ENCODE measurements at regions not wholly inside any gene's neighbourhood (a gene's known extent, or its start where the extent isn't known, plus 50 kb on each side); places are given as distances from the start of the nearest gene placed in this dataset.

DNA sequence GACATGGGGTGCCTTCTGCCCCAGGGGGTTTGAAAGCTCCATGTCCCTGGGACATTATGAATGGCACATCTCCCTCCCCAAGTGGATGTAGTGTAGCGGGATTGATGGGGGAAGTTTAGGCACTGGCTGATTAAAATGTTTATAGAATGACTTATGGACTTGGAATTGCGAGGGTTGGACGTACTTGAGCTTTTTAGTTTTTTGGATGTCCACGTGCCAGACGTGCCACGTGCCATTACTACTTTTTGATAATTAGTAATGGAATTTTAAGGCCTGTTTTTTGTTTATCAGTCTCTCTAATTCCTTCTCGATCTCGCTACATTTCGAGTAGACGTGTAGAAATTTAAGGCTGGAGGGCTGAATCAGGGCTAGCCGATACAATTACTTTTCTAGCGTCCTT, 162.8 kb downstream of the TBXT start:
- Histone ChIP-seq H3K4me3 (no peak overlapping the region), H3K36me3 (no peaks in the 10 kb centered on the region), H3K27me3 (peaks cover 36% of the 10 kb centered on the region), H3K9ac (ENCODE audit: low read depth in 2 of 2, low read length in 2 of 2) (no peak overlapping the region), H3K27ac (no peak overlapping the region), H3K9me3 (no peaks in the 10 kb centered on the region), H3K4me1 (no peaks in the 10 kb centered on the region)
- DNase-seq, result no peak
- intact Hi-C loops (cut with DNase I), result no loop called here
- TF ChIP-seq, protein P1, sequence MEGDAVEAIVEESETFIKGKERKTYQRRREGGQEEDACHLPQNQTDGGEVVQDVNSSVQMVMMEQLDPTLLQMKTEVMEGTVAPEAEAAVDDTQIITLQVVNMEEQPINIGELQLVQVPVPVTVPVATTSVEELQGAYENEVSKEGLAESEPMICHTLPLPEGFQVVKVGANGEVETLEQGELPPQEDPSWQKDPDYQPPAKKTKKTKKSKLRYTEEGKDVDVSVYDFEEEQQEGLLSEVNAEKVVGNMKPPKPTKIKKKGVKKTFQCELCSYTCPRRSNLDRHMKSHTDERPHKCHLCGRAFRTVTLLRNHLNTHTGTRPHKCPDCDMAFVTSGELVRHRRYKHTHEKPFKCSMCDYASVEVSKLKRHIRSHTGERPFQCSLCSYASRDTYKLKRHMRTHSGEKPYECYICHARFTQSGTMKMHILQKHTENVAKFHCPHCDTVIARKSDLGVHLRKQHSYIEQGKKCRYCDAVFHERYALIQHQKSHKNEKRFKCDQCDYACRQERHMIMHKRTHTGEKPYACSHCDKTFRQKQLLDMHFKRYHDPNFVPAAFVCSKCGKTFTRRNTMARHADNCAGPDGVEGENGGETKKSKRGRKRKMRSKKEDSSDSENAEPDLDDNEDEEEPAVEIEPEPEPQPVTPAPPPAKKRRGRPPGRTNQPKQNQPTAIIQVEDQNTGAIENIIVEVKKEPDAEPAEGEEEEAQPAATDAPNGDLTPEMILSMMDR (IDR thresholded peaks at IDR 0.05), result no peak

DNA sequence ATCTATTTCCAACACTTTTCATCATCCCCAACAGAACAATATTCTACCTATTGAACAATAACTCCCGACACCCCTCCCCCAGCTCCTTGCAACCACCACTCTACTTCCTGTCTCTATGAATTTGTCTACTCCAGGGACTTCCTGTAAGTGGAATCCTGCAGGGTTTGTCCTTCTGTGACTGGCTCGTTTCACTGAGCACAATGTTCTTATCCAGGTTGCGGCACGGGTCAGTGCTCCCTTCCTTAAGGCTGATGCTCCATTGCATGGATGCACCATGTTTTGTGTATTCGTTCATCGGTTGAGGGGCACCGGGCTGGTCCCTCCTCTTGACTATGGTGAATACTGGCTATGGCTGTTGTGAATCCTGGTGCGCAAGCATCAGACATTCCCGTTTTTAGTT, 163.2 kb downstream of the TBXT start:
- no peak overlapping the region for H3K4me3 ChIP-seq
- H3K36me3 ChIP-seq, result no peaks in the 10 kb centered on the region
- no peak overlapping the region for H3K27ac ChIP-seq
- peaks cover 36% of the 10 kb centered on the region for H3K27me3 ChIP-seq
- H3K4me1 ChIP-seq, result no peaks in the 10 kb centered on the region
- no peak overlapping the region for H3K9ac ChIP-seq (ENCODE audit: low read depth in 2 of 2, low read length in 2 of 2)
- H3K9me3 ChIP-seq, result no peaks in the 10 kb centered on the region
- TF ChIP-seq, protein P1 (IDR thresholded peaks at IDR 0.05), result no peak
- intact Hi-C loops (cut with DNase I), result no loop called here
- DNase-seq, result no peak

DNA sequence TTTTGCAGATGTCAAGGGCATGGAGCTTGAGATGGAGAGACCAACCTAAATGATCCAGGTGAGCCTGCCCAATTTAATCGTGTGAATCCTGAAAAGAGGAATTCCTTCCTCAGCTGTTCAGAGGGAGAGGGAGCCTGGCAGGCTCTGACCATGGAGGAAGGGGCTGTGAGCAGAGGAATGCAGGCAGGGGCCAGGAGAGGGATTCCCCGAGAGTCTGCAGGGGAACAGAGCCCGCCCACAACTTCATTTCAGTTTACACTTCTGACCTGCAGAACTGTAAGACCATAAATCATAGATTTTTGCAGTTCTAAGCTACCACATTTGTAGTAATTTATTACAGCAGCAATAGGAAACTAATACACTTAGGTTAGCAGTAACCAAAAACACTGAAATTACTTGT, 164.1 kb downstream of the TBXT start:
- TF ChIP-seq, protein P1 (IDR thresholded peaks at IDR 0.05), result no peak
- no peak for DNase-seq
- no peak overlapping the region for H3K27ac ChIP-seq
- H3K36me3 ChIP-seq, result no peaks in the 10 kb centered on the region
- no peak overlapping the region for H3K4me3 ChIP-seq
- H3K4me1 ChIP-seq, result no peaks in the 10 kb centered on the region
- H3K9ac ChIP-seq (ENCODE audit: low read depth in 2 of 2, low read length in 2 of 2), result no peak overlapping the region
- intact Hi-C loops (cut with DNase I), result no loop called here
- H3K9me3 ChIP-seq, result no peaks in the 10 kb centered on the region
- peaks cover 31% of the 10 kb centered on the region for H3K27me3 ChIP-seq

DNA sequence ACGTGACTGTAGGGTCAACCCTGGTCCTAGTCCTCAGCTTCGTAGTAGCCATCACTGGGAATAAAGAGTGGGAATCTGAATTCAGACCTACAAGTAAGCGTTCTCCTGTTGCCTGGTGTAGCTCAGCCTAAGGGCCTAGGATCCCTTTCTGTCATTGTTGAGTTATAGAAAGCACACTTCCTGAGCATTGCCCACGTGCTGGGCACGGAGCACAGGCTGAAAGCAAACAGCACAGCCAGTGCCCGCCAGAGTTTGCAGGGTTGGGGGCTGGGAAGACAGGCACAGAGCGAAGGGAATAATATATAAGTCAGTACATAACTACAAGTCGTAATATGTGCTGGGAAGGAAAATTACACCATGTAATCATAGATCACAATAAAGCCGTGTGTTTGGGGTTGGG, 166.3 kb downstream of the TBXT start:
- no peaks in the 10 kb centered on the region for H3K36me3 ChIP-seq
- intact Hi-C loops (cut with DNase I), result no loop called here
- TF ChIP-seq, protein P1 (IDR thresholded peaks at IDR 0.05), result no peak
- DNase-seq, result no peak
- no peak overlapping the region for H3K4me3 ChIP-seq
- no peak overlapping the region for H3K9ac ChIP-seq (ENCODE audit: low read depth in 2 of 2, low read length in 2 of 2)
- H3K27me3 ChIP-seq, result peaks cover 11% of the 10 kb centered on the region
- no peak overlapping the region for H3K27ac ChIP-seq
- H3K4me1 ChIP-seq, result no peaks in the 10 kb centered on the region
- no peaks in the 10 kb centered on the region for H3K9me3 ChIP-seq

DNA sequence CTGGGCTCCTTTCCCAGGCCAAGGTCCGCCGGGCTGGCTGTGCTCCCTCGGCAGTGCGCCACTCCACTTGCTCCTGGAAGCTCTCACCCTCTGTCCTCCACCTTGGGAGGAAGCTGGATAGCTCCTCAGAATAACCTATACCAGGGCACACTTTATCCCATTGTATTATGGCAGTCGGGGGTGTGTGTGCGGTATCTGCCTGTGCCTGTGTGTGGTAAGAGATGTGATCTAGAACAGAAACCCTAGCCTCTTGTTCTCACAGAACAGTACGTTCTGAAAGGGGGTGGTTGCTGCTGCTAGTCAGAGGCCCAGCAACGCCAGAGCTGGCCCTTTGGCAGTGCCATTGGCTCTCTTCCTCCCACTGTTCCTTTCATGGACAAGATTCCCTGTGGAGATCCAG, 168.4 kb downstream of the TBXT start:
- Histone ChIP-seq H3K27me3 (no peaks in the 10 kb centered on the region), H3K9ac (ENCODE audit: low read depth in 2 of 2, low read length in 2 of 2) (no peak overlapping the region), H3K4me3 (no peak overlapping the region), H3K9me3 (no peaks in the 10 kb centered on the region), H3K4me1 (no peaks in the 10 kb centered on the region), H3K27ac (no peak overlapping the region), H3K36me3 (no peaks in the 10 kb centered on the region)
- no peak for DNase-seq
- TF ChIP-seq, protein P1 (IDR thresholded peaks at IDR 0.05), result no peak
- intact Hi-C loops (cut with DNase I), result no loop called here

DNA sequence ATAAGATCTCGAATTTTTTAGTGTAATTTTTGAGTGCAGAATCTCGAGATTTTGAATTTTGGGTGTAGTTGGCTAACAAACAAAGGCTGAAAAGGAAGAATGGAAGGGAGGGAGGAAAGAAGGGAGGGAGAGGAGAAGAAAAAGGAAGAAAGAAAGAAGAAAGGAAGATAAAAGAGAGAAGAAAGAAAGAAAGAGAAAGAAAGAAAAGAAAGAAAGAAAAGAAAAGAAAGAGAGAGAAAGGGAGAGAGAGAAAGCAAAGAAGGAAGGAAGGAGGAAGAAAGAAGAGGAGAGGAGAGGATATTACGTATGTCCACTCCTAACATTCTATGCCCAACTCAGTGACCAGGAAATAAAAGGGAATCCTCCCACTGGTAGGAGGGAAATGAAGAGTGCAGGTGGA, 169.6 kb downstream of the TBXT start:
- intact Hi-C loops (cut with DNase I), result no loop called here
- no peak for DNase-seq
- H3K4me3 ChIP-seq, result no peak overlapping the region
- no peak overlapping the region for H3K27ac ChIP-seq
- TF ChIP-seq, protein P1 (IDR thresholded peaks at IDR 0.05), result no peak
- H3K9me3 ChIP-seq, result no peaks in the 10 kb centered on the region
- H3K27me3 ChIP-seq, result no peaks in the 10 kb centered on the region
- H3K36me3 ChIP-seq, result no peaks in the 10 kb centered on the region
- H3K4me1 ChIP-seq, result no peaks in the 10 kb centered on the region
- no peak overlapping the region for H3K9ac ChIP-seq (ENCODE audit: low read depth in 2 of 2, low read length in 2 of 2)

Data from colonic mucosa (tissue), 4 donors.